ENCODE measurements at regions not wholly inside any gene's neighbourhood (a gene's known extent, or its start where the extent isn't known, plus 50 kb on each side); places are given as distances from the start of the nearest gene placed in this dataset.

- Mint-ChIP-seq H3K4me1 (ENCODE audit: low read depth) (no peaks in the 10 kb centered on the region), H3K4me3 (ENCODE audit: low read depth) (no peak overlapping the region), H3K27ac (no peak overlapping the region), H3K27me3 (peaks cover 24% of the 10 kb centered on the region), H3K36me3 (ENCODE audit: insufficient read depth) (no peaks in the 10 kb centered on the region), H3K9me3 (ENCODE audit: low read depth) (peaks cover 4% of the 10 kb centered on the region)
- DNase-seq (ENCODE audit: low spot score, unreplicated experiment), result no peak
- no peak for TF ChIP-seq CTCF (IDR thresholded peaks at IDR 0.05; ENCODE audit: unreplicated experiment)
These were observed 85.9 kb upstream of the VSTM2B start for GRCh38 chr19:29439688-29440550.

- peaks cover 24% of the 10 kb centered on the region for H3K27me3 Mint-ChIP-seq
- no peak for TF ChIP-seq CTCF (IDR thresholded peaks at IDR 0.05; ENCODE audit: unreplicated experiment)
- no peak overlapping the region for H3K4me3 Mint-ChIP-seq (ENCODE audit: low read depth)
- H3K4me1 Mint-ChIP-seq (ENCODE audit: low read depth), result no peaks in the 10 kb centered on the region
- no peak overlapping the region for H3K27ac Mint-ChIP-seq
- DNase-seq (ENCODE audit: low spot score, unreplicated experiment), result no peak
- H3K36me3 Mint-ChIP-seq (ENCODE audit: insufficient read depth), result no peaks in the 10 kb centered on the region
- peaks cover 4% of the 10 kb centered on the region for H3K9me3 Mint-ChIP-seq (ENCODE audit: low read depth)
These were observed 83.7 kb upstream of the VSTM2B start for GRCh38 chr19:29442094-29442493.

GRCh38 chr19:29442910-29443309 lies 82.9 kb upstream of the VSTM2B start:
- H3K27me3 Mint-ChIP-seq, result peaks cover 22% of the 10 kb centered on the region
- peaks cover 4% of the 10 kb centered on the region for H3K9me3 Mint-ChIP-seq (ENCODE audit: low read depth)
- no peaks in the 10 kb centered on the region for H3K36me3 Mint-ChIP-seq (ENCODE audit: insufficient read depth)
- H3K27ac Mint-ChIP-seq, result no peak overlapping the region
- TF ChIP-seq CTCF (IDR thresholded peaks at IDR 0.05; ENCODE audit: unreplicated experiment), result no peak
- no peak for DNase-seq (ENCODE audit: low spot score, unreplicated experiment)
- H3K4me1 Mint-ChIP-seq (ENCODE audit: low read depth), result no peaks in the 10 kb centered on the region
- H3K4me3 Mint-ChIP-seq (ENCODE audit: low read depth), result no peak overlapping the region

GRCh38 chr19:29445246-29445645 lies 80.5 kb upstream of the VSTM2B start:
- Mint-ChIP-seq H3K27ac (no peak overlapping the region), H3K9me3 (ENCODE audit: low read depth) (peaks cover 4% of the 10 kb centered on the region), H3K4me3 (ENCODE audit: low read depth) (no peak overlapping the region), H3K27me3 (peaks cover 31% of the 10 kb centered on the region), H3K36me3 (ENCODE audit: insufficient read depth) (no peaks in the 10 kb centered on the region), H3K4me1 (ENCODE audit: low read depth) (no peaks in the 10 kb centered on the region)
- DNase-seq (ENCODE audit: low spot score, unreplicated experiment), result no peak
- TF ChIP-seq CTCF (IDR thresholded peaks at IDR 0.05; ENCODE audit: unreplicated experiment), result no peak

GRCh38 chr19:29446361-29446760 lies 79.4 kb upstream of the VSTM2B start:
- TF ChIP-seq CTCF (IDR thresholded peaks at IDR 0.05; ENCODE audit: unreplicated experiment), result no peak
- H3K4me1 Mint-ChIP-seq (ENCODE audit: low read depth), result no peaks in the 10 kb centered on the region
- DNase-seq (ENCODE audit: low spot score, unreplicated experiment), result no peak
- H3K36me3 Mint-ChIP-seq (ENCODE audit: insufficient read depth), result no peaks in the 10 kb centered on the region
- no peak overlapping the region for H3K4me3 Mint-ChIP-seq (ENCODE audit: low read depth)
- no peak overlapping the region for H3K27ac Mint-ChIP-seq
- peaks cover 32% of the 10 kb centered on the region for H3K27me3 Mint-ChIP-seq
- H3K9me3 Mint-ChIP-seq (ENCODE audit: low read depth), result no peaks in the 10 kb centered on the region
